SKM-1 treated with dmso at 0.1 percent for 144 hours (cell line): ENCODE measurements at regions not wholly inside any gene's neighbourhood (a gene's known extent, or its start where the extent isn't known, plus 50 kb on each side); places are given as distances from the start of the nearest gene placed in this dataset.

Source experiments
- DNase-seq: peaks from one replicate; lab custom pipeline; 2025; ENCODE audit not compliant: unreplicated experiment; lab: John Stamatoyannopoulos, UW

DNA sequence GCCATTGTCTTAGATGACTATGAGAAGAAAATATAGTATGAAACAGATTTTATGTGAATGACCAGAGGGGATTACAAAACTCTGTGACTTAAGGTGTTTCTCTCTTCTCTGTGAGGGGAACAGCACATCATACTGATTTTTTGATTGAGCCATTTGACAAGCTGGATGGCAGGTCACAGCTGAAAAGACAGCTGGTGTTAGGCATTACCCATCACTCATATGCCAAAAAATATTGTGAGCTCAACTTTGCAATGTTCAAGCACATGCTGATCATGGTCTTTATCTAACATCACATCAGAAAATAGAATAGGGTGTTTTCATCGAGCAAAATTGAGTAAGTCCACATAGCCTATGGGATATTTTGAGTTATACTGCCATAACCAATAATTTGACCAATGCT is 86.7 kb upstream of the TECRL start:
- no peak for DNase-seq

GRCh38 chr4:64489628-64490027 is 80.4 kb upstream of the TECRL start:
- DNase-seq = no peak

DNA sequence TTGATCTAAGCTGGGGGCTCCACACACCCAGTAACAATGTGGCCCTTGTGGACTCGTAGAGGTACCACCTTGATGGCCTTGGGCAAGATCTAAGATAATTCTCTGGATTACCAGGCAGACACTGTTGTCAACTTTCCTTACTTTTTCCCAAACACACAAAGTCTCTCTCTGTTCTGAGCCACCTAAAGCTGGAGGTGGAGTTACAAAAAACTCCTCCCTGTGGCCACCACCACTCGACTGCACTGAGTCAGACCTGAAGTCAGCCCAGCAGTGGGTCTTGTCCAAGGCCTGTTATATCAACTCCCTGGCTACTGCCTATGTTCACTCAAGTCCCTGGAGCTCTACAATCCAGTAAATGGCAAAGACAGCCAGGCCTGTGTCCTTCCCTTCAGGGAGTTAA is 70.1 kb upstream of the TECRL start:
- DNase-seq = no peak

DNA sequence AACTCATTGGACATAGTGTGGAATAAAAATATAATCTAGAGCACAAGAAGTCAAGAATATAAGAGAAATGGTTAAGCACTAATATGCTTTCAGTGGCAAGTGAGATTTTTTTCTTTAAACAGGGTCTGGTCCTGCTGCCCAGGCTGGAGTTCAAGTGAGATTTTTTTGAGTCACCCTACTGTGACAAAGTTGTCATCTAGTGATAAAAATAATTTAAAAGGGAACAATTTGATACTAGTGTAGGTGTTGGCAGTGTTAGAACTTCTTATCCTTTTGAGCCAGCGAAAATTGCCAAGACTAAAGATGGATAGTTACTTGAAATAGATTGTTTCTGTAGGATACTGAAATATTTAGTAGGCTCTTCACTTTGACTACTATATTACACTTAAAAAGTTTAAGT is 67.9 kb upstream of the TECRL start:
- DNase-seq = no peak

DNA sequence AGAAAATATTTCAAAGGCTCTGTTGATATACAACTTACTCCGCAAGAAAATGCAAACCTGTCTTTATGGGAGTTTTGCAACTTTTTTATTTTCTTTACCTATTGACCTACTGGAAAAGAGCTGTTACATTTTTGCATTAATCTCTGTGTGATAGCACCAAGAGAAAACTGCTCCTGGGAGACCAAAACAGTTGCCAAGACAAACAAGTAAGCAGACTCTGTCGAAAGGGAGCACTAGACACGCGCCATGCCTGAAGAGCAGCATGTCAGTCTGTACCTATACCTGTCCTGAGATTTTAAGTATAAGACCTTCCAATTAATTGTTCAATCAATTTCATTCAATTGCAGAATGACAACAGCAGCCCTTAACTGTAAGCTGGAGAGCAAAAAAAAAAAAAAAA is 56.0 kb upstream of the TECRL start:
- DNase-seq = no peak

GRCh38 chr4:64464581-64464980 is 55.3 kb upstream of the TECRL start:
- DNase-seq = no peak
